ENCODE measurements at regions not wholly inside any gene's neighbourhood (a gene's known extent, or its start where the extent isn't known, plus 50 kb on each side); places are given as distances from the start of the nearest gene placed in this dataset.

- no peak for DNase-seq
These were observed 277.6 kb downstream of the BCOR start for GRCh38 chrX:39819921-39820849.

- DNase-seq, result no peak
These were observed 276.6 kb downstream of the BCOR start for GRCh38 chrX:39820938-39821708.

- no peak for DNase-seq
These were observed 276.1 kb downstream of the BCOR start for GRCh38 chrX:39821709-39822095.

- no peak for DNase-seq
These were observed 275.5 kb downstream of the BCOR start for GRCh38 chrX:39822133-39822748.

GRCh38 chrX:39823424-39823823, 274.3 kb downstream of the BCOR start:
- no peak for DNase-seq

- no peak for DNase-seq
These were observed 273.9 kb downstream of the BCOR start for GRCh38 chrX:39823854-39824253.

- DNase-seq, result no peak
These were observed 270.8 kb downstream of the BCOR start for GRCh38 chrX:39826813-39827543.

- DNase-seq, result no peak
These were observed 269.8 kb downstream of the BCOR start for GRCh38 chrX:39827951-39828350.

GRCh38 chrX:39828971-39829370, 268.8 kb downstream of the BCOR start:
- DNase-seq, result no peak

- no peak for DNase-seq
These were observed 267.8 kb downstream of the BCOR start for GRCh38 chrX:39829965-39830364.

GRCh38 chrX:39830414-39830813, 267.3 kb downstream of the BCOR start:
- DNase-seq, result no peak

GRCh38 chrX:39832211-39832610, 265.5 kb downstream of the BCOR start:
- no peak for DNase-seq

- no peak for DNase-seq
These were observed 263.2 kb downstream of the BCOR start for GRCh38 chrX:39834600-39834999.

GRCh38 chrX:39835241-39835640, 262.5 kb downstream of the BCOR start:
- DNase-seq, result no peak

GRCh38 chrX:39835776-39836175, 262.0 kb downstream of the BCOR start:
- no peak for DNase-seq

- peak; percentile 55 for DNase-seq
These were observed 260.8 kb downstream of the BCOR start for GRCh38 chrX:39836802-39837420.

GRCh38 chrX:39837688-39838087, 260.1 kb downstream of the BCOR start:
- DNase-seq, result no peak

- DNase-seq, result no peak
These were observed 258.4 kb downstream of the BCOR start for GRCh38 chrX:39839371-39839770.

- DNase-seq, result peak; percentile 68
These were observed 257.6 kb downstream of the BCOR start for GRCh38 chrX:39840133-39840532.

GRCh38 chrX:39840581-39841093, 257.1 kb downstream of the BCOR start:
- DNase-seq, result no peak

- no peak for DNase-seq
These were observed 256.2 kb downstream of the BCOR start for GRCh38 chrX:39841604-39842003.

All from NCI-H524 treated with DMSO at 0.1 percent for 48 hours (cell line).